ENCODE measurements at regions not wholly inside any gene's neighbourhood (a gene's known extent, or its start where the extent isn't known, plus 50 kb on each side); places are given as distances from the start of the nearest gene placed in this dataset.
"Not testable (repeated sequence)": the region's sequence is repeated elsewhere in the genome, so short reads cannot be mapped to it uniquely, and the experiment has no call there.

GRCh38 chr2:15759385-15759784 is 167.7 kb downstream of the DDX1 start:
- 67% methylated on average over 1 of the region's 1 CpG for WGBS, 2 donors (ENCODE audit: low coverage in 1 of 2)
- TF ChIP-seq POLR2AphosphoS5 (IDR thresholded peaks at IDR 0.05), result no peak
- no peak for TF ChIP-seq CTCF (IDR thresholded peaks at IDR 0.05)
- TF ChIP-seq EP300 (IDR thresholded peaks at IDR 0.05), result no peak
- TF ChIP-seq POLR2A (IDR thresholded peaks at IDR 0.05), result no peak
- H3K4me3 ChIP-seq, result no peak overlapping the region
- no peak overlapping the region for H3K27ac ChIP-seq
- H3K9me3 ChIP-seq, result peaks cover 0 to 9% (median 0%) of the 10 kb centered on the region in 3 donors
- no peaks in the 10 kb centered on the region for H3K27me3 ChIP-seq
- ATAC-seq, result no peak
- no peaks in the 10 kb centered on the region for H3K36me3 ChIP-seq
- no peaks in the 10 kb centered on the region for H3K4me1 ChIP-seq

GRCh38 chr2:15759791-15760190 is 168.1 kb downstream of the DDX1 start:
- not testable (repeated sequence) for H3K36me3 ChIP-seq, H3K4me3 ChIP-seq, H3K27me3 ChIP-seq, H3K27ac ChIP-seq, H3K9me3 ChIP-seq, ATAC-seq, H3K4me1 ChIP-seq
- 69 to 88% methylated on average over 4 of the region's 4 CpGs for WGBS, 2 donors (ENCODE audit: low coverage in 1 of 2)

GRCh38 chr2:15760232-15760910 is 168.7 kb downstream of the DDX1 start:
- no peaks in the 10 kb centered on the region for H3K27me3 ChIP-seq
- no peaks in the 10 kb centered on the region for H3K36me3 ChIP-seq
- no peak overlapping the region for H3K27ac ChIP-seq
- TF ChIP-seq POLR2AphosphoS5 (IDR thresholded peaks at IDR 0.05) (no peak), POLR2A (IDR thresholded peaks at IDR 0.05) (no peak), EP300 (IDR thresholded peaks at IDR 0.05) (no peak), CTCF (IDR thresholded peaks at IDR 0.05) (no peak)
- no peaks in the 10 kb centered on the region for H3K4me1 ChIP-seq
- ATAC-seq, result no peak
- H3K9me3 ChIP-seq, result peaks cover 0 to 8% (median 0%) of the 10 kb centered on the region in 3 donors
- 64 to 73% methylated on average over 5 to 7 of the region's 7 CpGs for WGBS, 2 donors (ENCODE audit: low coverage in 1 of 2)
- no peak overlapping the region for H3K4me3 ChIP-seq

GRCh38 chr2:15761056-15761455 is 169.4 kb downstream of the DDX1 start:
- Histone ChIP-seq H3K4me3 (no peak overlapping the region), H3K27ac (no peak overlapping the region), H3K9me3 (peaks cover 0 to 5% (median 0%) of the 10 kb centered on the region in 3 donors), H3K27me3 (no peaks in the 10 kb centered on the region), H3K4me1 (no peaks in the 10 kb centered on the region), H3K36me3 (no peaks in the 10 kb centered on the region)
- ATAC-seq, result no peak
- WGBS, 2 donors (ENCODE audit: low coverage in 1 of 2), result 79% methylated on average over 4 of the region's 6 CpGs; no CpG with 5 or more reads in 1 of the 2 donors
- TF ChIP-seq CTCF (IDR thresholded peaks at IDR 0.05), result no peak
- TF ChIP-seq POLR2A (IDR thresholded peaks at IDR 0.05), result no peak
- TF ChIP-seq EP300 (IDR thresholded peaks at IDR 0.05), result no peak
- no peak for TF ChIP-seq POLR2AphosphoS5 (IDR thresholded peaks at IDR 0.05)

- Histone ChIP-seq H3K9me3 (peaks cover 0 to 5% (median 0%) of the 10 kb centered on the region in 3 donors), H3K27ac (no peak overlapping the region), H3K27me3 (no peaks in the 10 kb centered on the region), H3K36me3 (no peaks in the 10 kb centered on the region), H3K4me3 (no peak overlapping the region), H3K4me1 (no peaks in the 10 kb centered on the region)
- ATAC-seq, result no peak
- 67 to 80% methylated on average over 2 to 3 of the region's 3 CpGs for WGBS, 2 donors (ENCODE audit: low coverage in 1 of 2)
- no peak for TF ChIP-seq EP300 (IDR thresholded peaks at IDR 0.05)
- TF ChIP-seq POLR2A (IDR thresholded peaks at IDR 0.05), result no peak
- no peak for TF ChIP-seq CTCF (IDR thresholded peaks at IDR 0.05)
- no peak for TF ChIP-seq POLR2AphosphoS5 (IDR thresholded peaks at IDR 0.05)
These were observed 170.2 kb downstream of the DDX1 start for GRCh38 chr2:15761910-15762309.
